ENCODE measurements at regions not wholly inside any gene's neighbourhood (a gene's known extent, or its start where the extent isn't known, plus 50 kb on each side); places are given as distances from the start of the nearest gene placed in this dataset.
"Not testable (repeated sequence)": the region's sequence is repeated elsewhere in the genome, so short reads cannot be mapped to it uniquely, and the experiment has no call there.

DNA sequence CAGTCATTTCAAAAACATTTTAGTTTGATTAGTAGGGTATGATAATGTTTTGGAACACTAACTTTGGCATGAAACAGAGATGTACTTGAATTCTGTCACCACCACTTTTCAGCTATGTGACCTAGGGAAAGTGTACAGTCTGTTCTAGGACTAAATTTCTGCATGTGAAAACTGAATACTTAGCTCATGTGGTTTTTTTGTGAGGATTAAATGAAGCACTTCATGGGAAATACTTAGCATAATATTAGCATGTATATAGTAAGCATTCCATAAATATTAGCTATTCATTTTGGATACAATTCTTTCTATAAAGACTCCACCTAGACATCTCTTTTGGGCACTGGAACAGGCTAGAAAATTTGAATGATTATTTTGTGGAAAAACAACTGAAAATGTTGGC, 1379.4 kb downstream of the RPA4 start:
- ATAC-seq (no peak), DNase-seq (no peak)
- Histone ChIP-seq H3K27ac (no peak overlapping the region), H3K4me3 (no peak overlapping the region), H3K27me3 (ENCODE audit: insufficient read depth in 3 of 3, low read length in 2 of 3) (no peaks in the 10 kb centered on the region), H3K36me3 (ENCODE audit: insufficient read depth in 1 of 2, low read depth in 1 of 2) (no peaks in the 10 kb centered on the region), H3K4me1 (no peaks in the 10 kb centered on the region), H3K9me3 (no peaks in the 10 kb centered on the region)
- TF ChIP-seq, protein P1, sequence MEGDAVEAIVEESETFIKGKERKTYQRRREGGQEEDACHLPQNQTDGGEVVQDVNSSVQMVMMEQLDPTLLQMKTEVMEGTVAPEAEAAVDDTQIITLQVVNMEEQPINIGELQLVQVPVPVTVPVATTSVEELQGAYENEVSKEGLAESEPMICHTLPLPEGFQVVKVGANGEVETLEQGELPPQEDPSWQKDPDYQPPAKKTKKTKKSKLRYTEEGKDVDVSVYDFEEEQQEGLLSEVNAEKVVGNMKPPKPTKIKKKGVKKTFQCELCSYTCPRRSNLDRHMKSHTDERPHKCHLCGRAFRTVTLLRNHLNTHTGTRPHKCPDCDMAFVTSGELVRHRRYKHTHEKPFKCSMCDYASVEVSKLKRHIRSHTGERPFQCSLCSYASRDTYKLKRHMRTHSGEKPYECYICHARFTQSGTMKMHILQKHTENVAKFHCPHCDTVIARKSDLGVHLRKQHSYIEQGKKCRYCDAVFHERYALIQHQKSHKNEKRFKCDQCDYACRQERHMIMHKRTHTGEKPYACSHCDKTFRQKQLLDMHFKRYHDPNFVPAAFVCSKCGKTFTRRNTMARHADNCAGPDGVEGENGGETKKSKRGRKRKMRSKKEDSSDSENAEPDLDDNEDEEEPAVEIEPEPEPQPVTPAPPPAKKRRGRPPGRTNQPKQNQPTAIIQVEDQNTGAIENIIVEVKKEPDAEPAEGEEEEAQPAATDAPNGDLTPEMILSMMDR (IDR thresholded peaks at IDR 0.05) = no peak
- intact Hi-C loops (cut with DNase I) = no loop called here

DNA sequence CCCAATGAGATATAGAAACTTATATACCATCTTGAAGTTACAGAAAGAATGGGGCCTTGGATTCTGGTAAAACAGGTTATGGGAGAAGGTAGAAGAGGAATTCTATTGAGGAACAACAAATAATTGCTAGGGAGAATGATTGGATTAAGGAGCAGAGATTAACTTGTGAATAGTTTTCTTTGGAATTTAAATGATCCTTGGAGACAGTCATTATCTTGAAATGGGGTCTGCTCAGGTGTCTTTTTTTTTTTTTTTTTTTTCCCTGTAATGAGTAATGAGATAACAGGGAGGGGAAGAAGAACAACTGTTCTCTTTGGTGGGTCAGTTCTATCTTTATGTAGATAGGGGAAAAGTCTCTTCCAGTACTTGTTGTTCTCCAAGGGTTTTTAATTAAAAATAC, 1406.0 kb downstream of the RPA4 start:
- no peak overlapping the region for H3K4me3 ChIP-seq
- TF ChIP-seq, protein P1 (IDR thresholded peaks at IDR 0.05) = no peak
- H3K27me3 ChIP-seq (ENCODE audit: insufficient read depth in 3 of 3, low read length in 2 of 3) = no peaks in the 10 kb centered on the region
- no peak overlapping the region for H3K27ac ChIP-seq
- ATAC-seq (no peak), DNase-seq (no peak)
- H3K9me3 ChIP-seq = no peaks in the 10 kb centered on the region
- intact Hi-C loops (cut with DNase I) = no loop called here
- H3K36me3 ChIP-seq (ENCODE audit: insufficient read depth in 1 of 2, low read depth in 1 of 2) = no peaks in the 10 kb centered on the region
- no peaks in the 10 kb centered on the region for H3K4me1 ChIP-seq

GRCh38 chrX:98294310-98294709, 1410.6 kb downstream of the RPA4 start:
- Histone ChIP-seq H3K27ac (no peak overlapping the region), H3K4me3 (no peak overlapping the region), H3K36me3 (ENCODE audit: insufficient read depth in 1 of 2, low read depth in 1 of 2) (no peaks in the 10 kb centered on the region), H3K9me3 (no peaks in the 10 kb centered on the region), H3K4me1 (no peaks in the 10 kb centered on the region), H3K27me3 (ENCODE audit: insufficient read depth in 3 of 3, low read length in 2 of 3) (no peaks in the 10 kb centered on the region)
- TF ChIP-seq, protein P1 (IDR thresholded peaks at IDR 0.05) = no peak
- no peak for DNase-seq
- no peak for ATAC-seq
- intact Hi-C loops (cut with DNase I) = no loop called here

GRCh38 chrX:98296129-98296528, 1412.4 kb downstream of the RPA4 start:
- 73 to 85% (median 80%) methylated on average over 2 of the region's 2 CpGs for WGBS, 3 donors
- Histone ChIP-seq H3K27ac (no peak overlapping the region), H3K4me1 (no peaks in the 10 kb centered on the region), H3K4me3 (no peak overlapping the region), H3K27me3 (ENCODE audit: insufficient read depth in 3 of 3, low read length in 2 of 3) (no peaks in the 10 kb centered on the region), H3K36me3 (ENCODE audit: insufficient read depth in 1 of 2, low read depth in 1 of 2) (no peaks in the 10 kb centered on the region), H3K9me3 (no peaks in the 10 kb centered on the region)
- intact Hi-C loops (cut with DNase I) = no loop called here
- TF ChIP-seq, protein P1 (IDR thresholded peaks at IDR 0.05) = no peak
- DNase-seq (no peak), ATAC-seq (no peak)

- Histone ChIP-seq H3K27ac (no peak overlapping the region), H3K4me1 (no peaks in the 10 kb centered on the region), H3K27me3 (ENCODE audit: insufficient read depth in 3 of 3, low read length in 2 of 3) (no peaks in the 10 kb centered on the region), H3K4me3 (no peak overlapping the region), H3K9me3 (no peaks in the 10 kb centered on the region), H3K36me3 (ENCODE audit: insufficient read depth in 1 of 2, low read depth in 1 of 2) (no peaks in the 10 kb centered on the region)
- intact Hi-C loops (cut with DNase I) = no loop called here
- TF ChIP-seq, protein P1 (IDR thresholded peaks at IDR 0.05) = no peak
- DNase-seq = no peak
- no peak for ATAC-seq
Measured at GRCh38 chrX:98299785-98300184, 1416.1 kb downstream of the RPA4 start.

- H3K36me3 ChIP-seq (ENCODE audit: insufficient read depth in 1 of 2, low read depth in 1 of 2); H3K9me3 ChIP-seq; DNase-seq; ATAC-seq; H3K4me1 ChIP-seq; H3K4me3 ChIP-seq; H3K27ac ChIP-seq; intact Hi-C loops (cut with DNase I); H3K27me3 ChIP-seq (ENCODE audit: insufficient read depth in 3 of 3, low read length in 2 of 3): not testable (repeated sequence)
- 91% methylated on average over 9 to 10 of the region's 13 CpGs; no CpG with 5 or more reads in 1 of the 3 donors for WGBS, 3 donors
Measured at GRCh38 chrX:98300536-98300935, 1416.8 kb downstream of the RPA4 start.
